A549 (cell line): ENCODE measurements at regions not wholly inside any gene's neighbourhood (a gene's known extent, or its start where the extent isn't known, plus 50 kb on each side); places are given as distances from the start of the nearest gene placed in this dataset.

ENCODE experiments used
- ATAC-seq, 2 experiments: fragments of 200-7000 bp in 1 of 2; fragments of >200 bp in 1 of 2; cut with Nextera tagmentation in 1 of 2; cut with Tn5 transposase in 1 of 2; 3 replicates each; pipeline versions ENCODE4 v1.8.0 to v1.9.1; 2018 to 2020; ENCODE audit warnings: mild to moderate bottlenecking in 1 of 2, moderate library complexity in 1 of 2
- CTCF ChIA-PET: fragments of 300-600 bp; sonication (Branson Sonifier 250); formaldehyde crosslinking; extraction: SDS; loops from one replicate; lab custom pipeline; 2021; ENCODE audit warnings: antibody characterized with exemption, inconsistent platforms; lab: Yijun Ruan, JAX
- POLR2A ChIA-PET: fragments of 350-600 bp; formaldehyde crosslinking; extraction: SDS; loops from one replicate; lab custom pipeline; 2021; ENCODE audit warnings: antibody characterized with exemption, inconsistent platforms; lab: Yijun Ruan, JAX
- DNase-seq, 2 experiments: peaks; one replicate each; pipeline versions ENCODE4 v3.0.0 to v3.0.0-alpha.2; 2011 to 2016; ENCODE audit warnings: low read depth in 1 of 2, low spot score in 1 of 2
- FAIRE-seq: peaks from 2 replicates; lab custom pipeline; 2011; peaks lifted over from hg19 to GRCh38; lab: Jason Lieb, UNC
- H3K27ac ChIP-seq, 2 experiments: fragments of >200 bp; sonication (Bioruptor Twin); formaldehyde crosslinking; 3 replicates each; pipeline ENCODE4 v1.5.1; 2016 to 2017
- H3K4me1 ChIP-seq: fragments of >200 bp; sonication (Bioruptor Twin); formaldehyde crosslinking; 3 replicates; pipeline ENCODE4 v1.6.1; 2016
- H3K4me2 ChIP-seq: fragments of >200 bp; sonication (Bioruptor Twin); formaldehyde crosslinking; 3 replicates; pipeline ENCODE4 v1.6.1; 2016
- H3K4me3 ChIP-seq: fragments of >200 bp; sonication (Bioruptor Twin); formaldehyde crosslinking; 3 replicates; pipeline ENCODE4 v1.5.1; 2016
- H3K9me3 ChIP-seq: fragments of >200 bp; sonication (Bioruptor Twin); formaldehyde crosslinking; 3 replicates; pipeline ENCODE4 v1.6.1; 2016
- CHD2 ChIP-seq: fragments of 150-350 bp; IDR thresholded peaks from 2 replicates; pipeline ENCODE4 v1.6.1; 2014; ENCODE audit warnings: low read length; ENCODE audit not compliant: partially characterized antibody
- EHMT2 ChIP-seq: fragments of 200-600 bp; sonication (generic); IDR thresholded peaks from 2 replicates; pipeline ENCODE4 v1.6.1; 2016; ENCODE audit warnings: antibody characterized with exemption, low read depth, mild to moderate bottlenecking, moderate library complexity
- ESRRA ChIP-seq: fragments of 150-350 bp; IDR thresholded peaks from 2 replicates; pipeline ENCODE4 v1.6.1; 2014; ENCODE audit warnings: mild to moderate bottlenecking, low read length, borderline replicate concordance
- FOSB ChIP-seq: fragments of 250-450 bp; sonication (Bioruptor Pico); IDR thresholded peaks from 2 replicates; pipeline ENCODE4 v1.5.0; 2020; ENCODE audit warnings: mild to moderate bottlenecking, moderate library complexity
- FOSL2 ChIP-seq, 2 experiments: fragments of 450-650 bp in 1 of 2; fragments of >200 bp in 1 of 2; sonication (Bioruptor Twin) in 1 of 2; formaldehyde crosslinking; IDR thresholded peaks; 2 replicates each; pipeline versions ENCODE4 v1.5.0 to v1.6.1; 2016 to 2020; ENCODE audit warnings: mild to moderate bottlenecking in 1 of 2, moderate library complexity in 1 of 2
- FOXS1 ChIP-seq: fragments of 250-450 bp; sonication (Bioruptor Pico); IDR thresholded peaks from 2 replicates; pipeline ENCODE4 v1.5.0; 2020; ENCODE audit warnings: mild to moderate bottlenecking, moderate library complexity
- HDAC2 ChIP-seq: fragments of 200-600 bp; sonication (generic); IDR thresholded peaks from 2 replicates; pipeline ENCODE4 v1.6.1; 2016
- HMGXB4 ChIP-seq: fragments of 250-450 bp; sonication (Bioruptor Pico); IDR thresholded peaks from 2 replicates; pipeline ENCODE4 v1.5.0; 2021; ENCODE audit warnings: mild to moderate bottlenecking, moderate library complexity, borderline replicate concordance
- HOXB13 ChIP-seq: fragments of 250-450 bp; sonication (Bioruptor Pico); IDR thresholded peaks from 2 replicates; pipeline ENCODE4 v1.5.0; 2020; ENCODE audit warnings: low read depth, mild to moderate bottlenecking, moderate library complexity
- JUN ChIP-seq, 2 experiments: fragments of >200 bp; sonication (Bioruptor Twin); formaldehyde crosslinking; IDR thresholded peaks; 2 replicates in 1 of 2; 3 replicates in 1 of 2; pipeline ENCODE4 v1.6.1; 2016 to 2017
- KDM1A ChIP-seq: fragments of 200-600 bp; sonication (generic); IDR thresholded peaks from 2 replicates; pipeline ENCODE4 v1.6.1; 2016; ENCODE audit warnings: low read depth, mild to moderate bottlenecking
- KDM5A ChIP-seq: fragments of 200-600 bp; sonication (generic); IDR thresholded peaks from 2 replicates; pipeline ENCODE4 v1.6.1; 2016; ENCODE audit warnings: antibody characterized with exemption, mild to moderate bottlenecking
- MAFK ChIP-seq: fragments of 450-650 bp; IDR thresholded peaks from 2 replicates; pipeline ENCODE4 v1.6.1; 2014; ENCODE audit not compliant: partially characterized antibody
- NFE2L2 ChIP-seq: fragments of 150-350 bp; conservative IDR thresholded peaks from 2 replicates; pipeline ENCODE4 v1.6.1; 2014; ENCODE audit warnings: low read length
- PBX3 ChIP-seq: IDR thresholded peaks from 2 replicates; pipeline ENCODE4 v1.6.1; 2012
- RARB ChIP-seq: fragments of 250-450 bp; sonication (Bioruptor Pico); IDR thresholded peaks from 2 replicates; pipeline ENCODE4 v1.8.0; 2021; ENCODE audit warnings: mild to moderate bottlenecking, moderate library complexity
- RNF2 ChIP-seq: fragments of 200-600 bp; sonication (generic); IDR thresholded peaks from 2 replicates; pipeline ENCODE4 v1.6.1; 2016; ENCODE audit warnings: low read depth, mild to moderate bottlenecking, antibody characterized with exemption, moderate library complexity, borderline replicate concordance
- SREBF2 ChIP-seq: fragments of 450-650 bp; IDR thresholded peaks from 2 replicates; pipeline ENCODE4 v1.6.1; 2014; ENCODE audit warnings: mild to moderate bottlenecking, moderate library complexity
- TFCP2L1 ChIP-seq: fragments of 250-450 bp; sonication (Bioruptor Pico); IDR thresholded peaks from 2 replicates; pipeline ENCODE4 v1.5.0; 2021; ENCODE audit warnings: mild to moderate bottlenecking
- TP53 ChIP-seq: fragments of 250-450 bp; sonication (Bioruptor Pico); IDR thresholded peaks from 2 replicates; pipeline ENCODE4 v1.5.0; 2021; ENCODE audit warnings: mild to moderate bottlenecking, moderate library complexity
- ZFP36 ChIP-seq: fragments of 450-650 bp; IDR thresholded peaks from 2 replicates; pipeline ENCODE4 v1.6.1; 2014; ENCODE audit warnings: borderline replicate concordance; ENCODE audit not compliant: partially characterized antibody
- ZSCAN20 ChIP-seq: fragments of 250-450 bp; sonication (Bioruptor Pico); IDR thresholded peaks from 2 replicates; pipeline ENCODE4 v1.8.0; 2022; ENCODE audit warnings: mild to moderate bottlenecking, moderate library complexity
- WGBS: methylation state at CpG from one replicate; pipeline ENCODE4 v1.1.6; 2017; ENCODE audit errors: missing lambda C conversion rate; 5-methylcytosine and 5-hydroxymethylcytosine counted together
- TF ChIP-seq, protein P1 (sequence below): IDR thresholded peaks from 2 replicates; pipeline ENCODE4 v1.6.1; 2012; ENCODE audit warnings: low read depth, borderline replicate concordance
- TF ChIP-seq, protein P2 (sequence below): IDR thresholded peaks from 2 replicates; pipeline ENCODE4 v1.6.1; 2012
- TF ChIP-seq, protein P3 (sequence below): fragments of 450-650 bp; IDR thresholded peaks from 2 replicates; pipeline ENCODE4 v1.6.1; 2014; ENCODE audit warnings: antibody characterized with exemption

DNA sequence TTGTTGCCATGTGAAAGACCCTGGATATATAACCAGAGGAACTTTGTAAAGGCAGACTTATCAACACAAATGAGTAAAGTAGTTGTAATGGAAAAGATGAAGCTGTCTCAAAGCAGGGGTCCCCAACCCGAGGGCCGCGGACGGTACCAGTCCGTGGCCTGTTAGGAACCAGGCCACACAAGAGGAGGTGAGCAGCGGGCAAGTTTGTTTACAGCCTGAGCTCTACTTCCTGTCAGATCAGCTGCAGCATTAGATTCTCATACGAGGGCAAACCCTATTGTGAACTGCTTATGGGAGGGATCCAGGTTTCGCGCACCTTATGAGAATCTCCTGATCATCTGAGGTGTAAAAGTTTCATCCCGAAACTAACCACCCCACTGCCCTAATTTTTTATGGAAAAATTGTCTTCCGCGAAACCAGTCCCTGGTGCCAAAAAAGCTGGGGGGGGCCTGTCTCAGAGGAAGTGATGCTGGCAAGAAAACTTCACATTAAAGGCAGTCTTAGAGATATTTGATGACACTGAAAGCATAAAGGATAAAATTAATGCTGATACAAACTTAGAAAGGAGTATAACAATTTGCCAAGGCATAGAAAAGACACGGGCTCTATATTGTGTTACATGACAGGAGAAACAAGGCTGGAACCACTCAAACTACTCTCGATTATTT lies 57.5 kb upstream of the MSTN start:
- CTCF ChIA-PET: interaction anchor here (0.6 to 1.7 kb wide), 4 partner anchors 31 to 459 kb away, joined by 3 to 6 read pairs (median 5); partner anchors contain the start of gene HIBCH
- no peak for TF ChIP-seq ZFP36
- TF ChIP-seq HOXB13 (CRISPR knock-in tag): no peak
- no peak for TF ChIP-seq MAFK
- no peak for TF ChIP-seq FOXS1 (CRISPR knock-in tag)
- TF ChIP-seq, protein P1, sequence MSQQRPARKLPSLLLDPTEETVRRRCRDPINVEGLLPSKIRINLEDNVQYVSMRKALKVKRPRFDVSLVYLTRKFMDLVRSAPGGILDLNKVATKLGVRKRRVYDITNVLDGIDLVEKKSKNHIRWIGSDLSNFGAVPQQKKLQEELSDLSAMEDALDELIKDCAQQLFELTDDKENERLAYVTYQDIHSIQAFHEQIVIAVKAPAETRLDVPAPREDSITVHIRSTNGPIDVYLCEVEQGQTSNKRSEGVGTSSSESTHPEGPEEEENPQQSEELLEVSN: no peak
- no peak for TF ChIP-seq TP53
- no peak for TF ChIP-seq JUN (IDR thresholded peaks at IDR 0.05)
- TF ChIP-seq FOSL2 (IDR thresholded peaks at IDR 0.05): no peak
- no peak for TF ChIP-seq FOSL2 (CRISPR knock-in tag; IDR thresholded peaks at IDR 0.05)
- no peak for TF ChIP-seq EHMT2
- no peak for TF ChIP-seq FOSB (CRISPR knock-in tag)
- no peak for TF ChIP-seq HDAC2
- POLR2A ChIA-PET: no interaction called here
- DNase-seq (no peak), FAIRE-seq (no peak), ATAC-seq (no peak)
- Histone ChIP-seq H3K9me3 (no peaks in the 10 kb centered on the region), H3K4me1 (no peaks in the 10 kb centered on the region), H3K27ac (no peak overlapping the region), H3K4me3 (no peak overlapping the region), H3K4me2 (no peak overlapping the region)
- WGBS: 83% methylated on average over 14 of the region's 14 CpGs

GRCh38 chr2:190119257-190119656 lies 56.7 kb upstream of the MSTN start:
- Histone ChIP-seq H3K4me1 (no peaks in the 10 kb centered on the region), H3K4me3 (no peak overlapping the region), H3K4me2 (no peak overlapping the region), H3K9me3 (no peaks in the 10 kb centered on the region), H3K27ac (no peak overlapping the region)
- no peak for DNase-seq
- no peak for FAIRE-seq
- no peak for ATAC-seq
- POLR2A ChIA-PET: no interaction called here
- WGBS: 77% methylated on average over 14 of the region's 14 CpGs
- TF ChIP-seq ESRRA (no peak), PBX3 (no peak), FOSB (CRISPR knock-in tag) (no peak), TFCP2L1 (CRISPR knock-in tag) (no peak), NFE2L2 (no peak), SREBF2 (no peak), CHD2 (no peak), KDM1A (no peak), HOXB13 (CRISPR knock-in tag) (no peak), RNF2 (no peak), TP53 (no peak), ZSCAN20 (CRISPR knock-in tag) (no peak), KDM5A (no peak), RARB (CRISPR knock-in tag) (no peak), HMGXB4 (CRISPR knock-in tag) (no peak)
- TF ChIP-seq, protein P2, sequence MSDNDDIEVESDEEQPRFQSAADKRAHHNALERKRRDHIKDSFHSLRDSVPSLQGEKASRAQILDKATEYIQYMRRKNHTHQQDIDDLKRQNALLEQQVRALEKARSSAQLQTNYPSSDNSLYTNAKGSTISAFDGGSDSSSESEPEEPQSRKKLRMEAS: no peak
- TF ChIP-seq, protein P1: no peak
- TF ChIP-seq, protein P3, sequence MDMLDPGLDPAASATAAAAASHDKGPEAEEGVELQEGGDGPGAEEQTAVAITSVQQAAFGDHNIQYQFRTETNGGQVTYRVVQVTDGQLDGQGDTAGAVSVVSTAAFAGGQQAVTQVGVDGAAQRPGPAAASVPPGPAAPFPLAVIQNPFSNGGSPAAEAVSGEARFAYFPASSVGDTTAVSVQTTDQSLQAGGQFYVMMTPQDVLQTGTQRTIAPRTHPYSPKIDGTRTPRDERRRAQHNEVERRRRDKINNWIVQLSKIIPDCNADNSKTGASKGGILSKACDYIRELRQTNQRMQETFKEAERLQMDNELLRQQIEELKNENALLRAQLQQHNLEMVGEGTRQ: no peak
- TF ChIP-seq, all 56 proteins: peak for 0
- CTCF ChIA-PET: no interaction called here
